H9 (cell line): ENCODE measurements at regions not wholly inside any gene's neighbourhood (a gene's known extent, or its start where the extent isn't known, plus 50 kb on each side); places are given as distances from the start of the nearest gene placed in this dataset.

Source experiments
- DNase-seq: peaks from one replicate; pipeline ENCODE4 v3.0.0-alpha.2; 2017
- H2AFZ ChIP-seq: one replicate; pipeline ENCODE4 v1.6.1; 2013; ENCODE audit warnings: mild to moderate bottlenecking, low read length, control low read depth, moderate library complexity
- H2AK5ac ChIP-seq: 2 replicates; pipeline ENCODE4 v1.6.1; 2013; ENCODE audit warnings: low read length, control low read depth, mixed read lengths; ENCODE audit not compliant: insufficient read length
- H2BK120ac ChIP-seq: one replicate; pipeline ENCODE4 v1.6.1; 2013; ENCODE audit warnings: low read depth, mild to moderate bottlenecking, low read length, control low read depth, inconsistent platforms; ENCODE audit not compliant: poor library complexity, severe bottlenecking
- H2BK12ac ChIP-seq: 2 replicates; pipeline ENCODE4 v1.6.1; 2013; ENCODE audit warnings: low read length, control low read depth, mixed read lengths, low read depth; ENCODE audit not compliant: insufficient read length
- H2BK15ac ChIP-seq: 2 replicates; pipeline ENCODE4 v1.6.1; 2013; ENCODE audit warnings: low read depth, low read length, control low read depth
- H2BK20ac ChIP-seq: one replicate; pipeline ENCODE4 v1.6.1; 2013; ENCODE audit warnings: low read depth, mild to moderate bottlenecking, low read length, control low read depth, inconsistent platforms; ENCODE audit not compliant: poor library complexity, severe bottlenecking
- H2BK5ac ChIP-seq: 2 replicates; pipeline ENCODE4 v1.6.1; 2013; ENCODE audit warnings: low read length, control low read depth, mixed read lengths; ENCODE audit not compliant: insufficient read length
- H3K14ac ChIP-seq: 2 replicates; pipeline ENCODE4 v1.6.1; 2013; ENCODE audit warnings: low read length, control low read depth; ENCODE audit not compliant: insufficient read depth
- H3K18ac ChIP-seq: 2 replicates; pipeline ENCODE4 v1.6.1; 2013; ENCODE audit warnings: low read depth, mild to moderate bottlenecking, mixed read lengths, low read length, control low read depth; ENCODE audit not compliant: insufficient read length
- H3K23ac ChIP-seq: 2 replicates; pipeline ENCODE4 v1.6.1; 2013; ENCODE audit warnings: low read length, control low read depth, mixed read lengths, low read depth; ENCODE audit not compliant: insufficient read length
- H3K23me2 ChIP-seq: 2 replicates; pipeline ENCODE4 v1.6.1; 2013; ENCODE audit warnings: low read depth, mild to moderate bottlenecking, mixed read lengths, low read length, control low read depth; ENCODE audit not compliant: insufficient read length, poor library complexity, severe bottlenecking
- H3K27ac ChIP-seq: 2 replicates; pipeline ENCODE4 v1.5.1; 2013; ENCODE audit warnings: low read length, control low read depth, mixed read lengths, low read depth; ENCODE audit not compliant: insufficient read length
- H3K27me3 ChIP-seq: 2 replicates; pipeline ENCODE4 v1.6.1; 2013; ENCODE audit warnings: low read length, control low read depth, inconsistent platforms; ENCODE audit not compliant: insufficient read depth
- H3K4ac ChIP-seq: 2 replicates; pipeline ENCODE4 v1.6.1; 2013; ENCODE audit warnings: low read depth, mild to moderate bottlenecking, control low read depth, inconsistent platforms, low read length, moderate library complexity
- H3K4me1 ChIP-seq: 2 replicates; pipeline ENCODE4 v1.6.1; 2013; ENCODE audit warnings: low read length, control low read depth, inconsistent platforms; ENCODE audit not compliant: insufficient read depth
- H3K4me2 ChIP-seq: 2 replicates; pipeline ENCODE4 v1.6.1; 2013; ENCODE audit warnings: low read length, control low read depth, mixed read lengths; ENCODE audit not compliant: insufficient read length, insufficient read depth
- H3K56ac ChIP-seq: 2 replicates; pipeline ENCODE4 v1.6.1; 2013; ENCODE audit warnings: low read depth, mild to moderate bottlenecking, mixed read lengths, low read length, control low read depth; ENCODE audit not compliant: insufficient read length
- H3K79me1 ChIP-seq: 2 replicates; pipeline ENCODE4 v1.6.1; 2013; ENCODE audit warnings: low read depth, mild to moderate bottlenecking, moderate library complexity, low read length, control low read depth, inconsistent platforms; ENCODE audit not compliant: insufficient read depth, poor library complexity, severe bottlenecking
- H3K79me2 ChIP-seq: 2 replicates; pipeline ENCODE4 v1.6.1; 2013; ENCODE audit warnings: low read length, control low read depth, inconsistent platforms; ENCODE audit not compliant: insufficient read depth
- H3K9ac ChIP-seq: 2 replicates; pipeline ENCODE4 v1.6.1; 2013; ENCODE audit warnings: low read length, control low read depth, mixed read lengths; ENCODE audit not compliant: insufficient read length; ENCODE audit errors: extremely low read depth
- H3K9me3 ChIP-seq: one replicate; pipeline ENCODE4 v1.6.1; 2013; ENCODE audit warnings: low read depth, low read length, inconsistent platforms; ENCODE audit not compliant: control insufficient read depth
- H3T11ph ChIP-seq: one replicate; pipeline ENCODE4 v1.6.1; 2013; ENCODE audit warnings: mild to moderate bottlenecking, low read length, control low read depth, inconsistent platforms
- H4K20me1 ChIP-seq: one replicate; pipeline ENCODE4 v1.6.1; 2013; ENCODE audit not compliant: control insufficient read depth, insufficient read length, insufficient read depth
- H4K5ac ChIP-seq: 2 replicates; pipeline ENCODE4 v1.6.1; 2013; ENCODE audit warnings: low read depth, mild to moderate bottlenecking, mixed read lengths, low read length, control low read depth; ENCODE audit not compliant: insufficient read length
- H4K8ac ChIP-seq: replicated peaks from 2 replicates; pipeline ENCODE4 v1.6.1; 2013; ENCODE audit warnings: low read length, control low read depth, mixed read lengths, low read depth; ENCODE audit not compliant: insufficient read length
- H4K91ac ChIP-seq: 2 replicates; pipeline ENCODE4 v1.6.1; 2013; ENCODE audit warnings: low read depth, mild to moderate bottlenecking, moderate library complexity, mixed read lengths, low read length, control low read depth; ENCODE audit not compliant: insufficient read length
- H3K27ac Mint-ChIP-seq, 3 experiments: 2 replicates in 2 of 3; 3 replicates in 1 of 3; pipeline ENCODE4 v1.8.0; 2020 to 2021; ENCODE audit warnings: mixed read lengths in 3 of 3, mild to moderate bottlenecking in 1 of 3, moderate library complexity in 1 of 3
- H3K27me3 Mint-ChIP-seq: 2 replicates; pipeline ENCODE4 v1.8.0; 2021; ENCODE audit warnings: low read depth, mild to moderate bottlenecking, moderate library complexity, mixed read lengths
- H3K36me3 Mint-ChIP-seq, 3 experiments: 2 replicates in 2 of 3; 3 replicates in 1 of 3; pipeline ENCODE4 v1.8.0; 2020 to 2021; ENCODE audit warnings: low read depth in 3 of 3, mixed read lengths in 3 of 3; ENCODE audit not compliant: insufficient read depth in 1 of 3
- H3K4me1 Mint-ChIP-seq, 2 experiments: 2 replicates each; pipeline ENCODE4 v1.8.0; 2020; ENCODE audit warnings: mixed read lengths in 2 of 2
- H3K4me3 Mint-ChIP-seq, 2 experiments: 2 replicates in 1 of 2; 3 replicates in 1 of 2; pipeline ENCODE4 v1.8.0; 2020 to 2021; ENCODE audit warnings: mild to moderate bottlenecking in 2 of 2, mixed read lengths in 2 of 2, moderate library complexity in 1 of 2
- H3K9me3 Mint-ChIP-seq, 2 experiments: 2 replicates in 1 of 2; 3 replicates in 1 of 2; pipeline ENCODE4 v1.8.0; 2020; ENCODE audit warnings: mild to moderate bottlenecking in 2 of 2, mixed read lengths in 2 of 2, moderate library complexity in 1 of 2
- whole genome bisulfite sequencing: extraction: QIAGEN DNeasy Blood & Tissue Kit; methylation state at CpG from one replicate; pipeline ENCODE4 v1.1.7; 2013; ENCODE audit warnings: missing lambda C conversion rate, low lambda C conversion rate, mixed read lengths; ENCODE audit not compliant: insufficient read length; ENCODE audit errors: extremely low coverage; 5-methylcytosine and 5-hydroxymethylcytosine counted together
- TF ChIP-seq, protein P1 (sequence below): fragments of 200-600 bp; sonication (generic); conservative IDR thresholded peaks from 3 replicates; pipeline ENCODE4 v1.8.0; 2021; ENCODE audit warnings: antibody characterized with exemption, mild to moderate bottlenecking

DNA sequence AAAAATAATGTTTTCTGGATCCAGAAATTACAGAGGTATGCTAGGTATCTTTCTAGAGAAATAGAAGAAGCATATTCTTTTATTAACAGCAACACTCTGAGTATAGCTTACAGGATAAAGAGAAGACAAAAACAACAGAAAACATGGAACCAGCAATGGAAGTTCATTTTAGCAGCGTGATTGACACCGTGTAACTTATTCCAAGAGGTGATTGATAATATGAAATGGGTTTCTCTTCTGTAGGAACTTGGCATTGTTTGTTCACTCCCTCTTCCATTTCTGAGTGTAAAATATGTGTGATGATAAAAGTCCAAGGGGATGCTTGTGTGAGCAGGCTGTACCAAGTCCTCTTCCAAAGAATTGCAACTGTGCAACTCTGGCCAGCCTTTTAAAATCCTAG, 303.0 kb downstream of the COL12A1 start:
- Histone ChIP-seq H2AK5ac (no peak overlapping the region), H4K91ac (no peak overlapping the region), H3K27ac (no peak overlapping the region), H3K79me1 (no peaks in the 10 kb centered on the region), H3K79me2 (no peaks in the 10 kb centered on the region), H3K56ac (no peak overlapping the region), H2AFZ (no peak overlapping the region), H3K23me2 (no peaks in the 10 kb centered on the region), H2BK5ac (no peak overlapping the region), H3K4me1 (no peaks in the 10 kb centered on the region), H3K14ac (no peak overlapping the region), H3K4me2 (no peak overlapping the region), H2BK20ac (no peak overlapping the region), H3K4ac (no peak overlapping the region), H4K20me1 (no peaks in the 10 kb centered on the region), H3K23ac (no peak overlapping the region), H4K5ac (no peak overlapping the region), H3T11ph (no peak overlapping the region), H3K18ac (no peak overlapping the region), H2BK120ac (no peak overlapping the region), H3K9me3 (no peaks in the 10 kb centered on the region), H2BK15ac (no peak overlapping the region), H3K27me3 (no peaks in the 10 kb centered on the region), H3K9ac (no peak overlapping the region), H4K8ac (no peak overlapping the region), H2BK12ac (no peak overlapping the region)
- Mint-ChIP-seq H3K27me3 (peaks cover 3% of the 10 kb centered on the region), H3K36me3 (peaks cover 2 to 35% (median 3%) of the 10 kb centered on the region in 3 experiments; a peak in 4 of 7 replicates), H3K27ac (no peak overlapping the region), H3K4me1 (no peaks in the 10 kb centered on the region), H3K4me3 (no peak overlapping the region), H3K9me3 (peaks cover 43 to 52% of the 10 kb centered on the region in 2 experiments)
- TF ChIP-seq, protein P1, sequence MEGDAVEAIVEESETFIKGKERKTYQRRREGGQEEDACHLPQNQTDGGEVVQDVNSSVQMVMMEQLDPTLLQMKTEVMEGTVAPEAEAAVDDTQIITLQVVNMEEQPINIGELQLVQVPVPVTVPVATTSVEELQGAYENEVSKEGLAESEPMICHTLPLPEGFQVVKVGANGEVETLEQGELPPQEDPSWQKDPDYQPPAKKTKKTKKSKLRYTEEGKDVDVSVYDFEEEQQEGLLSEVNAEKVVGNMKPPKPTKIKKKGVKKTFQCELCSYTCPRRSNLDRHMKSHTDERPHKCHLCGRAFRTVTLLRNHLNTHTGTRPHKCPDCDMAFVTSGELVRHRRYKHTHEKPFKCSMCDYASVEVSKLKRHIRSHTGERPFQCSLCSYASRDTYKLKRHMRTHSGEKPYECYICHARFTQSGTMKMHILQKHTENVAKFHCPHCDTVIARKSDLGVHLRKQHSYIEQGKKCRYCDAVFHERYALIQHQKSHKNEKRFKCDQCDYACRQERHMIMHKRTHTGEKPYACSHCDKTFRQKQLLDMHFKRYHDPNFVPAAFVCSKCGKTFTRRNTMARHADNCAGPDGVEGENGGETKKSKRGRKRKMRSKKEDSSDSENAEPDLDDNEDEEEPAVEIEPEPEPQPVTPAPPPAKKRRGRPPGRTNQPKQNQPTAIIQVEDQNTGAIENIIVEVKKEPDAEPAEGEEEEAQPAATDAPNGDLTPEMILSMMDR: no peak
- DNase-seq: no peak
- no CpG with 5 or more reads among the region's 2 CpGs for WGBS
